Fibroblast of villous mesenchyme (primary cell): ENCODE measurements at regions not wholly inside any gene's neighbourhood (a gene's known extent, or its start where the extent isn't known, plus 50 kb on each side); places are given as distances from the start of the nearest gene placed in this dataset.
A peak's percentile ranks its signal among the peaks of the same experiment; 100 is the strongest.
"Not testable (repeated sequence)": the region's sequence is repeated elsewhere in the genome, so short reads cannot be mapped to it uniquely, and the experiment has no call there.

ENCODE experiments used
- DNase-seq: peaks from one replicate; pipeline ENCODE4 v3.0.0-alpha.2; 2010; ENCODE audit warnings: low read depth
- H3K4me3 ChIP-seq: 2 replicates; pipeline ENCODE4 v1.5.1; 2011; ENCODE audit warnings: low read depth, mild to moderate bottlenecking, low read length
- CTCF ChIP-seq: IDR thresholded peaks from 2 replicates; pipeline ENCODE4 v1.5.1; 2012; ENCODE audit warnings: low read depth, mild to moderate bottlenecking, low read length; ENCODE audit not compliant: insufficient read depth

GRCh38 chr2:62641410-62641843 lies 64.1 kb upstream of the EHBP1 start:
- no peak for TF ChIP-seq CTCF
- no peak overlapping the region for H3K4me3 ChIP-seq
- peak; percentile 81 for DNase-seq

GRCh38 chr2:62631160-62632085 lies 74.1 kb upstream of the EHBP1 start:
- no peak for DNase-seq
- TF ChIP-seq CTCF = no peak
- H3K4me3 ChIP-seq = no peak overlapping the region

GRCh38 chr2:62630206-62630605 lies 75.3 kb upstream of the EHBP1 start:
- DNase-seq, H3K4me3 ChIP-seq: not testable (repeated sequence)

GRCh38 chr2:62629310-62629709 lies 76.2 kb upstream of the EHBP1 start:
- DNase-seq, H3K4me3 ChIP-seq: not testable (repeated sequence)

GRCh38 chr2:62627667-62628066 lies 77.8 kb upstream of the EHBP1 start:
- DNase-seq = no peak
- no peak for TF ChIP-seq CTCF
- H3K4me3 ChIP-seq = no peak overlapping the region

GRCh38 chr2:62624855-62625254 lies 80.7 kb upstream of the EHBP1 start:
- TF ChIP-seq CTCF = no peak
- no peak for DNase-seq

GRCh38 chr2:62616486-62616885 lies 89.0 kb upstream of the EHBP1 start:
- DNase-seq, H3K4me3 ChIP-seq: not testable (repeated sequence)

More at GRCh38 chr2:62624855-62625254, 80.7 kb upstream of the EHBP1 start:
- no peak overlapping the region for H3K4me3 ChIP-seq

GRCh38 chr2:62611854-62612253 lies 93.7 kb upstream of the EHBP1 start:
- H3K4me3 ChIP-seq = no peak overlapping the region
- TF ChIP-seq CTCF = no peak
- DNase-seq = no peak

GRCh38 chr2:62605471-62605870 lies 99.5 kb upstream of the TMEM17 start:
- H3K4me3 ChIP-seq, DNase-seq: not testable (repeated sequence)
